GM21528 (cell line): ENCODE measurements at regions not wholly inside any gene's neighbourhood (a gene's known extent, or its start where the extent isn't known, plus 50 kb on each side); places are given as distances from the start of the nearest gene placed in this dataset.
"Not testable (repeated sequence)": the region's sequence is repeated elsewhere in the genome, so short reads cannot be mapped to it uniquely, and the experiment has no call there.

ENCODE experiments used
- ATAC-seq: cut with Tn5 transposase; IDR thresholded peaks from one replicate; pipeline ENCODE4 v1.9.1; 2021; ENCODE audit warnings: mild to moderate bottlenecking, moderate library complexity; ENCODE audit not compliant: unreplicated experiment, low FRiP score

DNA sequence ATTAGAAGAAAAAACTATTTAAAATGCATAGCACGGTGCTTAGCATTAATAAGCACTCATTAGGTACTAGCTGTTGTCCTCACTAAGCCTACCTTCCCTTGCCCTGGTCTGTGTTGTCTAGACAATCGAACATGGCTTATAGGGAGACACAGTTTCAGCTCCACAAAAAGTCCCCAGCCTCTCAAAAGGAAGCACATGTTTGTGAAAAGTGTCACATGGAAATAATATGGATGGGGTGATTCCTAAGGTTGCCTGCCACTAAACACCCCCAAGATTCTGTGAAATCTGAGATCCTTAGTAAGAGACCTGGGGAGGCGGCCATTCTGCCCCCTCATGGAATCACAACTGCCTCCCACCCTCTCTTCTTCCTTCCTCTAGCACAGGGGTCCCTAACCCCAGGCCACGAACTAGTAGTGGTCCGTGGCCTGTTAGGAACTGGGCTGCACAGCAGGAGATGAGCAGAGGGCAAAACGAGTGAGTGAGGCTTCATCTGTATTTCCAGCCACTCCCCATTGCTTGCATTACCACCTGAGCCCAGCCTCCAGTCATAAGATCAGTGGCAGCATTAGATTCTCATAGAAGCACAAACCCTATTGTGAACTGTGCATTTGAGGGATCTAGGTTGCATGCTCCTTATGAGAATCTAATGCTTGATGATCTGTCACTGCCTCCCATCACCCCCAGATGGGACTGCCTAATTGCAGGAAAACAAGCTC is 59.6 kb upstream of the NDUFV2 start:
- ATAC-seq = no peak

DNA sequence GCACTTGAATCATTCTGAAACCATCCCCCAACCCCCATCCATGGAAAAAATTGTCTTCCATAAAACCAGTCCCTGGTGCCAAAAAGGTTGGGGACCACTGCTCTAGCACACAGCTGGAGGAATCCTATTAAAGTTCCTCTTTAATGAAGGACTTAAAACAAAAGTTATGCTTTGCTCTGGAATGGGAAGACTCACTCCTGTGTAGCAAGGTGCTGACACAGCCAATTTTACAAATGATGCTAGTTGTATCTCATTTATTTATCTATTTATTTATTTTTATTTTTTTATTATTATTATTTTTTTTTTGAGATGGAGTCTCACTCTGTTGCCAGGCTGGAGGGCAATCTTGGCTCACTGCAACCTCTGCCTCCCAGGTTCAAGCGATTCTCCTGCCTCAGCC is 58.9 kb upstream of the NDUFV2 start:
- ATAC-seq = no peak

GRCh38 chr18:9047715-9048114 is 54.8 kb upstream of the NDUFV2 start:
- ATAC-seq = no peak

DNA sequence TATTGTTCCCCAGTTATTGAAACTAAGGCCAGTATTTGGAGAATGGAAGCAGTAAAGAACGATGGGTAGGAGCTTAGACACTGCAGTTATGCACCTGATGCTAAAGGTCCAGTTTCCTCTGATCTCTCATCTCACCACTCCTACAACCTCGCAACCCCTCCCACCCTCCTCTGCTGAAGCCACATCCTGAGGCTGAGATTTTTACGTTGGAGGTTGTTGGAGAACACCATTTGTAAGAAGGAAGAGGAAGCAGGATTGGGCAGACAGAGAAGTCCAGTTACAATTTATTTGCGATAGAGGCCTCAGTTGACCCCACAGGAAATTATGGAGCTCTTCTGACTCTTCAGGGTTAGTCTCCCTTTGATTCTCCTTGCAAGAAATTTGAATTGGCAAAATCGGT is 54.3 kb upstream of the NDUFV2 start:
- ATAC-seq = no peak

- ATAC-seq = no peak
These were observed 53.5 kb upstream of the NDUFV2 start for GRCh38 chr18:9048808-9049494.

GRCh38 chr18:9049495-9049809 is 53.0 kb upstream of the NDUFV2 start:
- ATAC-seq = no peak

GRCh38 chr18:9050628-9051284 is 51.7 kb upstream of the NDUFV2 start:
- ATAC-seq = not testable (repeated sequence)
